CD4-positive, alpha-beta T cell treated with Interleukin-4 for 4 hours (primary cell): ENCODE measurements at regions not wholly inside any gene's neighbourhood (a gene's known extent, or its start where the extent isn't known, plus 50 kb on each side); places are given as distances from the start of the nearest gene placed in this dataset.
"Not testable (repeated sequence)": the region's sequence is repeated elsewhere in the genome, so short reads cannot be mapped to it uniquely, and the experiment has no call there.

Experiments
- DNase-seq: peaks from one replicate; pipeline ENCODE4 v3.0.0-alpha.2; 2020

- DNase-seq, result no peak
Observed at GRCh38 chr10:123323884-123324283, 169.7 kb downstream of the BUB3 start.

- DNase-seq, result no peak
Observed at GRCh38 chr10:123325663-123326190, 171.5 kb downstream of the BUB3 start.

- DNase-seq, result no peak
Observed at GRCh38 chr10:123326674-123327073, 172.5 kb downstream of the BUB3 start.

GRCh38 chr10:123327450-123327849 is 173.2 kb downstream of the BUB3 start:
- DNase-seq, result no peak

GRCh38 chr10:123327896-123328295 is 173.7 kb downstream of the BUB3 start:
- no peak for DNase-seq

GRCh38 chr10:123331438-123331837 is 177.2 kb downstream of the BUB3 start:
- DNase-seq, result no peak

- DNase-seq, result no peak
Observed at GRCh38 chr10:123346581-123346980, 192.4 kb downstream of the BUB3 start.

- no peak for DNase-seq
Observed at GRCh38 chr10:123348691-123349572, 194.7 kb downstream of the BUB3 start.

- DNase-seq, result no peak
Observed at GRCh38 chr10:123351715-123352114, 197.5 kb downstream of the BUB3 start.

GRCh38 chr10:123354521-123354920 is 200.3 kb downstream of the BUB3 start:
- no peak for DNase-seq

GRCh38 chr10:123355748-123356481 is 201.7 kb downstream of the BUB3 start:
- DNase-seq, result no peak

GRCh38 chr10:123356799-123357198 is 202.6 kb downstream of the BUB3 start:
- no peak for DNase-seq

- DNase-seq, result no peak
Observed at GRCh38 chr10:123357421-123357930, 203.3 kb downstream of the BUB3 start.

- DNase-seq, result no peak
Observed at GRCh38 chr10:123359539-123359938, 205.3 kb downstream of the BUB3 start.

GRCh38 chr10:123361832-123362231 is 207.6 kb downstream of the BUB3 start:
- DNase-seq, result no peak

GRCh38 chr10:123367195-123367594 is 213.0 kb downstream of the BUB3 start:
- DNase-seq, result no peak

- DNase-seq, result not testable (repeated sequence)
Observed at GRCh38 chr10:123371626-123372025, 217.4 kb downstream of the BUB3 start.

- DNase-seq, result no peak
Observed at GRCh38 chr10:123373591-123373990, 219.4 kb downstream of the BUB3 start.

- no peak for DNase-seq
Observed at GRCh38 chr10:123375097-123375496, 220.9 kb downstream of the BUB3 start.

- no peak for DNase-seq
Observed at GRCh38 chr10:123375738-123376137, 221.5 kb downstream of the BUB3 start.

GRCh38 chr10:123377883-123378282 is 223.7 kb downstream of the BUB3 start:
- no peak for DNase-seq

GRCh38 chr10:123378302-123378701 is 224.1 kb downstream of the BUB3 start:
- DNase-seq, result no peak

GRCh38 chr10:123379156-123379555 is 225.0 kb downstream of the BUB3 start:
- no peak for DNase-seq
